HG03565 (cell line): ENCODE measurements at regions not wholly inside any gene's neighbourhood (a gene's known extent, or its start where the extent isn't known, plus 50 kb on each side); places are given as distances from the start of the nearest gene placed in this dataset.
"Not testable (repeated sequence)": the region's sequence is repeated elsewhere in the genome, so short reads cannot be mapped to it uniquely, and the experiment has no call there.

Experiments
- ATAC-seq: cut with Tn5 transposase; IDR thresholded peaks from one replicate; pipeline ENCODE4 v1.9.1; 2021; ENCODE audit warnings: mild to moderate bottlenecking, moderate library complexity; ENCODE audit not compliant: unreplicated experiment

GRCh38 chr3:43838009-43838758 is 147.4 kb downstream of the ABHD5 start:
- no peak for ATAC-seq

- no peak for ATAC-seq
Measured at GRCh38 chr3:43838877-43839276, 148.1 kb downstream of the ABHD5 start.

- ATAC-seq: no peak
Measured at GRCh38 chr3:43843386-43843785, 152.6 kb downstream of the ABHD5 start.

- ATAC-seq: no peak
Measured at GRCh38 chr3:43844757-43845156, 154.0 kb downstream of the ABHD5 start.

GRCh38 chr3:43845553-43845952 is 154.8 kb downstream of the ABHD5 start:
- not testable (repeated sequence) for ATAC-seq

GRCh38 chr3:43852066-43852465 is 161.3 kb downstream of the ABHD5 start:
- ATAC-seq: no peak

- no peak for ATAC-seq
Measured at GRCh38 chr3:43854283-43854682, 163.5 kb downstream of the ABHD5 start.

GRCh38 chr3:43854916-43855315 is 164.2 kb downstream of the ABHD5 start:
- no peak for ATAC-seq

GRCh38 chr3:43855674-43856299 is 165.0 kb downstream of the ABHD5 start:
- ATAC-seq: peak; percentile 63

- ATAC-seq: no peak
Measured at GRCh38 chr3:43856351-43856750, 165.6 kb downstream of the ABHD5 start.

- no peak for ATAC-seq
Measured at GRCh38 chr3:43856761-43857160, 166.0 kb downstream of the ABHD5 start.

- no peak for ATAC-seq
Measured at GRCh38 chr3:43857361-43858293, 166.9 kb downstream of the ABHD5 start.

GRCh38 chr3:43858294-43858701 is 167.6 kb downstream of the ABHD5 start:
- no peak for ATAC-seq

GRCh38 chr3:43859766-43860165 is 169.0 kb downstream of the ABHD5 start:
- no peak for ATAC-seq

GRCh38 chr3:43861635-43862034 is 170.9 kb downstream of the ABHD5 start:
- no peak for ATAC-seq

GRCh38 chr3:43862470-43862869 is 171.7 kb downstream of the ABHD5 start:
- ATAC-seq: no peak

GRCh38 chr3:43862992-43863805 is 172.5 kb downstream of the ABHD5 start:
- ATAC-seq: no peak

GRCh38 chr3:43863966-43864933 is 173.5 kb downstream of the ABHD5 start:
- ATAC-seq: no peak

- ATAC-seq: no peak
Measured at GRCh38 chr3:43865351-43865750, 174.6 kb downstream of the ABHD5 start.
